ENCODE measurements at regions not wholly inside any gene's neighbourhood (a gene's known extent, or its start where the extent isn't known, plus 50 kb on each side); places are given as distances from the start of the nearest gene placed in this dataset.

GRCh38 chr21:27251752-27252151 is 284.9 kb upstream of the ADAMTS5 start:
- DNase-seq = no peak

DNA sequence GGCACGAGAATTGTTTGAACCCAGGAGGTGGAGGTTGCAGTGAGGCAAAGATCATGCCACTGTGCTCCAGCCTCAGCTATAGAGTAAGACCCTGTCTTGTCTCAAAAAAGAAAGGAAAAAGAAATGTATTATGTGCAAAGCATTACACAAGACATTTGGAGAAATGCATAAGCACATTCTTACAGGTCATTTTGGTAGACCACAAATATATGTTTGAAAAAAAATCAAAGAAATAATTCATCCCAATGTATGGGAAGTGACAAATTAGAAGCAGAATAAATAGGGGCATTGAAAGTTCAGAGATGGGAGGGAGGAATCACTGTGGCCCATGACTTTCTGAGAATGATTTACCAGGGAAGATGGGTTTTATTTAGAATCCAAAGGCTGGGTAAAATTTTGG is 283.5 kb upstream of the ADAMTS5 start:
- DNase-seq = no peak

- no peak for DNase-seq
These were observed 281.9 kb upstream of the ADAMTS5 start for GRCh38 chr21:27248814-27249213.

DNA sequence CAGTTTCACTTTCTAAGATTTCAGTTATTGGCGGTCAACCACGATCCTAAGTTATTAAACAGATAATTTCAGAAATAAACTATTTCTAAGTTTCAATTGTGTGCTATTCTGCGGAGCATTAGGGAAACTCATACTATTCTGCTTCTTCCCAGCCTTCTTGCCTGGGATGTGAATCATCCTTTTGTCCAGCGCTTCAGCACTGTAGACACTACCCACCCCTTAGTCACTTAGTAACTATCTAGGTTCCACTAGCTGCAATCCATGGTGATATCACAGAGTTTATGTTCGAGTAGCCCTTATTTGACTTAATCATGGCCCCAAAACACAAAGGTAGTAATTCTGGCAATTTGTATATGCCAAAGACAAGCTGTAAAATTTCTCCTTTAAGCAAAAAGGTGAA is 279.9 kb upstream of the ADAMTS5 start:
- DNase-seq = no peak

DNA sequence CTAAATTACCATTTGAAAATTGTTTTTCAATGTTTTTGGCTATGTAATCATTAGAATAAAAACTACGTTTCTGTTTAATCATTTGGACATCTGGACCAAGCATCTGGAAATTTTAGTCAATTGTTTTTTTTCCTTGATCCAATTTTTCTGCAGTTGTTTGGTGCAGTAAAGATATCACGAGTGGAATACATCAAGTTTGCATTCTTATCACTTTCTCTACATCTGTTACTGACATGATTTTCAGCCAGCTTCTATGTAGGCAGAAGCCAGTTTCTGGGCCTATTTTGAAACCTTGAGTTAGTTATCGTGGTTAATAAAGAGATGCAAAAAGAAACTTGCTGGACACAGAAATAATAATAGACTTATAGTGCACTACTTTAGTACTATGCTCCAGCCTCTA is 277.9 kb upstream of the ADAMTS5 start:
- DNase-seq = no peak

- no peak for DNase-seq
These were observed 277.5 kb upstream of the ADAMTS5 start for GRCh38 chr21:27244352-27244751.

DNA sequence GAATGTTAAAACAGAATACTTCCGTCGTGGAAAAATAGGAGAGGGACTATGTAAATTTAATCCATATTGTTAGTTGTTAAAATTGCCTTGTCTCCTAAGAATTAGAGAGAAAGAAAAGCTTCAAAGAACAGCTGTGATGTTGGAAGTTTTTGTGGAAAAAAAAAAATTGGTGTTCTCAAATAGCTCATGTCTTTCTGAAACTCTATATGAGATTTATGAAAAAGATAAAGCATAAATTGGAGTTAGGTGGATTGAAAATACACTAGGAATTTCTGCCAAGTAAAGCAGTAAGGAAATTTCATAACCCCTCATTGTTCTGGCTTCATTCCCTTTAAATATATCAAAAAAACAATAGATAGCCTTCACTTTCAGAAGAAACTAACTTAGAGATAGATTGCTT is 274.0 kb upstream of the ADAMTS5 start:
- DNase-seq = no peak

- DNase-seq = no peak
These were observed 266.7 kb upstream of the ADAMTS5 start for GRCh38 chr21:27233514-27234115.

DNA sequence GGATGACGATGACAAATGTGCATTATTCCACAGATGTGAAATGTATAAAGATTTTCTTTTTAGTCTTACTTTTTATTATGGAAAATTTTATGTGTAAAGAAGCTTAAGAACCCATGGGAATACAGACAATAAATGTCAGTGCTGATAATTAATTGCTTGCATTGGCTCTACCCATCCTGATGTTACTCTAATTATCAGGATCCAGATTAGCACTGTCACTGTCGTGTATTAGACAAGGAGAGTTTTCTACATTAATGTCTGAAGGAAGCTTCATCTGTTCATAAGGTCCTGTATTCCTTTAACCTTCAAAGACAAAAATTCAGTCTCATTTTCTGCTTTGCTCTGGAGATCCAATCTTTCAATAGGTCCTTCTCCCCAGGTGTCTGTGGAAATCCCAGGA is 259.1 kb upstream of the ADAMTS5 start:
- DNase-seq = no peak

DNA sequence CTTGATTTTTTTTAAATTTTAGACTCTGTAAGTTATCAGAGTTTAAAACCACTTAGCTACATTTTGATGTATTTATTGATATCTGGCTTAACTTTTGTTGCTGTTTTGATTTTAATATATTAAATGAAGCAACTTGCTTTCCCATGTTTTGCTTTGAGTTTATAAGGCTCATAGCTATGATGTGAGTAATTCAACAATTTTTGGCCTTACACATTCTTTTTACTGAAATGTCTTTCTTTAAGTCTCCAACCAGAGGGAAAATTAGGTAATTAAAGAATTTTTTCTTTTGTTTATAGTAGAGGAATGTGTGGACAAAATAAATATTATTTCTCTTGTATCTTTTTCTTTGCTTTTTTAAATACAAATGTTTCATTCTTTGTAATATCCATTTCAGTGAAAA is 258.3 kb upstream of the ADAMTS5 start:
- no peak for DNase-seq

GRCh38 chr21:27224169-27224568 is 257.3 kb upstream of the ADAMTS5 start:
- no peak for DNase-seq

DNA sequence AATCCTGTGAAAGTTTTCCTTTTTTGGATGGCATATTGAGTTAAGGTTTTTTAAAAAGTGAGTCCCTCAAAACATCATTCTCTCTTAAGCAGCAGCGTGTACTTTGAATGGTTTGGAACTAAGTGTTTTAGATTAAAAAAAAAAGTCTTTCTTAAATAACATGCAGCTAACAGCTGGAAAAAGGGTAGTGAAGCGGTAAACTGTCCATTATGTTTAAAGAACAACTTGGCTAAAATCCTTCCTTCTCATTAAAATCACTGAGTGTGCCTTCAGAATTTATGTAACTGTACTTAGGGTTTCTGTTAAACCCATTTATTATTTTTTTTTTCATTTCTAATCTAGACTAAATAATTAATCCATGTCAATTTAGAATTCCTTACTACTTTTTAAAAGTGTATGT is 254.2 kb upstream of the ADAMTS5 start:
- no peak for DNase-seq

GRCh38 chr21:27220416-27220815 is 253.5 kb upstream of the ADAMTS5 start:
- no peak for DNase-seq

GRCh38 chr21:27219068-27219467 is 252.2 kb upstream of the ADAMTS5 start:
- no peak for DNase-seq

GRCh38 chr21:27213303-27213702 is 246.4 kb upstream of the ADAMTS5 start:
- DNase-seq = no peak

- no peak for DNase-seq
These were observed 245.6 kb upstream of the ADAMTS5 start for GRCh38 chr21:27212441-27212840.

DNA sequence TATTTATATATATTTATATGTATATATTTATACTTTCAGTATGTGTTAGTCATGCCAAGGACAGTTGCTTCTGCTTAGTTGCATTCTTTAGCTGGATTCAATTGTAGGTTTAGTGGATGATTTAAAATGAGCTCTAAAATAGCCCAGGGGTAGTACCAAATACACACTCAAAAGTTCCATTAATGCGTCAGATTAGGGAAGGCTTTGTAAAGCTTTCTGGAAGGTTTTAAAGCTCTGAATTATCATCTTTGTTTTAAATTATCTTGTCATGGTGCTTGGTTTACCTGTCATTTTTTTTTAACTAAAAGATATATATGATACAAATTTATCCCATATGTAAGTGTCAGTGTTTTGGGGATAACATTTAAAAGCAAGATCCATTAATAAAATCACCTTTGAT is 242.7 kb upstream of the ADAMTS5 start:
- no peak for DNase-seq

DNA sequence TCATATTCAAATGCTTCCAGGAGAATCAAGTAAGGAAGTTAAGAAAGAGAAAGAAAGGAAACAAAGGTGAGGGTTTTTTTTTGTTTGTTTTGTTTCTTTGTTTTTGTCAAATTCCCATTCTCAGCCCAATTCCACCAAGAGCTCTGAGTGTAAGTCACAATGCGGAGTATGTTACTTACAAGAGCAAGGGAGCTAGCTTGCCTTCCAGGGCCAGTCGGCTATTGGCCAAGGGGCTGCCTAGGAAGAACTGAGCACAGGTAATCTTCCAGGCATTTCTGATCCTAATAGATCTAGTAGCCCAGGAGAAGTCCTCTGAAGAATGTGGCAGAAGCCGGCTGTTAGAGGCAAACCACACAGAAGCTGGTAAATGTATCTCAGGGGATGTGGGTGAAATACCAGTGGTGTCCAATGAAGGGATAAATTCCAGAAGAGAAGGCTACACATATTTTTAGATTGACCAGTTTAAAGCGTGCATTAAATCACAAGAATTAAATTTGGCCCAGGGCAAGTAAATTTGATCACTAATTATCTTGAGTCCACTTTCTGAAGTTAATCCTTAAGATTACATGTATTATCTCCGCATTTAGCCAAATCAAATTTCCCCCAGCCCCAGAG is 239.6 kb upstream of the ADAMTS5 start:
- no peak for DNase-seq

GRCh38 chr21:27202301-27202700 is 235.4 kb upstream of the ADAMTS5 start:
- no peak for DNase-seq

GRCh38 chr21:27201197-27201596 is 234.3 kb upstream of the ADAMTS5 start:
- no peak for DNase-seq

DNA sequence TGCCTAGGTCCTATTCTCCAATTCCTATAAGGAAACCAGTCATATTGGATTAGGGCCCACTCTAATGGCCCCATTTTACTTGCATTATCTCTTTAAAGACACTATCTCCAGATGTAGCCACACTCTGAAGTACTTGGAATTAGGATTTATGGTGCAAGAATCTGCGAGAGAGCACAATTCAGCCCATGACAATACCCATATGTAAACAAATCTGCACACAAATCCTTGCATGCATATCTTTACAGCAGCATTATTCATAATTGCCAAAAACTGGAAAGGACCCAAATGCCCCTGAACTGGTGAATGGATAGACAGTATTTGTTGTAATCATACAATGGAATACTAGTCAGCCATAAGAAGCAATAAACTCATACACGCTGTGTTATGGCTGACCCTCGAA is 229.8 kb upstream of the ADAMTS5 start:
- no peak for DNase-seq

DNA sequence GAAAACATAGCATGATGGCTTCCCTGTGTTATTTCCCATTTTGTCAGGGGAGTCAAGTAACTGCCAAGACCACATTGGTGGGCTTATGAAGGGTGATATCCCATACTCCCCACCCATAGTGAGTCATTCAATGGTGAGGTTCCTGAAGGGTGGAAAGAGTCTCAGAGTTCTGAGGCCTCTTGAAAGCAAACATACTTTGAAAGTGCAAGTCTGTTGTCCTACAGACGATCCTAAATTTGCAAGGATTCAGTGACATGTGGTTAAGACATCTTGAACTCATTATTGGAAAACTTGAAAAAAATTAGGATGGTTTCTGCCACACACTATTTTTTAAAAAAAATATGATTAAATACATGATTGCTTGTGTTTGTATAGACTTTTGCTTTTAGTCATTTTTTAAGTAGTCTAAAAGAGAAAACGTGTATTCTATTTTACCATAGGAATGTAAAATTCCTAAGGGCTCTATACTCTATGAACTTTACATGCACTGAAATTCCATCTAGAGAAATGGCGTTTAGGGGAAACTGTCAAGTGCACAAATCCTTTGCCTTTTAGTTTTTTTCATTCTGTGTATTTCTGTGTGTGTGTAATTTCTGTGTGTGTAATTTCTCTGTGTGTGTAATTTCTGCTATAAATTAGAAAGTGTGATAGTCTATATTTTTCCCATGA is 225.5 kb upstream of the ADAMTS5 start:
- DNase-seq = no peak

DNA sequence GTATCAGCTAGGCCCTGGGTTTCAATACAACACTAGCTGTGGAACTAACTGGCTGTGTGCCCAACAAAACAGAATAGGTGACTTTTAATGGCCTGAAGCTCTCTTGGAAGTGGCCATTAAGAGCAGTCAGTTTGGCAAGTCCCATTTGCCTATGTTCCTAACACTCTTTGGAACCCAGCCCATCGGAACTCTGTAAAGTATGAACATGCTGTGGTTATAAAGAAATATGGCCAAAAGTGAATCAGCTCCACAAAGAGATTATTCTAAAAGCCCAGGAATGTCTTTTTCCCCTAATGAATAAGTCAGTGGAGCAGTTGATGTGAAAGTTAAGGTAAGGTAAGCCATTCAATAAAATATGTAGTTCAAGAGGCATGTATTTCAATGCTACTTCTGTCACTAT is 223.7 kb upstream of the ADAMTS5 start:
- no peak for DNase-seq

- no peak for DNase-seq
These were observed 223.0 kb upstream of the ADAMTS5 start for GRCh38 chr21:27189870-27190269.

GRCh38 chr21:27173053-27173452 is 206.2 kb upstream of the ADAMTS5 start:
- no peak for DNase-seq
